Kidney (tissue), 13 donors: ENCODE measurements at regions not wholly inside any gene's neighbourhood (a gene's known extent, or its start where the extent isn't known, plus 50 kb on each side); places are given as distances from the start of the nearest gene placed in this dataset.

ENCODE experiments used
- DNase-seq, 5 donors: peaks; one replicate each; pipeline ENCODE4 v3.0.0-alpha.2; 2013 to 2020
- FAIRE-seq: peaks from 2 replicates; lab custom pipeline; 2012; peaks lifted over from hg19 to GRCh38; lab: Jason Lieb, UNC
- H3K27ac ChIP-seq, 2 donors: one replicate each; pipeline ENCODE4 v1.7.0; 2013; ENCODE audit warnings: low read depth in 2 of 2, low read length in 2 of 2, inconsistent platforms in 1 of 2
- H3K27me3 ChIP-seq: one replicate; pipeline ENCODE4 v1.7.1; 2013; ENCODE audit warnings: low read length, inconsistent platforms; ENCODE audit not compliant: control insufficient read depth, insufficient read depth
- H3K36me3 ChIP-seq, 3 donors: one replicate each; pipeline versions ENCODE4 v1.7.0 to v1.7.1; 2013; ENCODE audit warnings: low read length in 3 of 3, control low read depth in 1 of 3, inconsistent platforms in 1 of 3; ENCODE audit not compliant: insufficient read depth in 3 of 3, control insufficient read depth in 2 of 3
- H3K4me1 ChIP-seq, 3 donors: one replicate each; pipeline versions ENCODE4 v1.7.0 to v1.7.1; 2013; ENCODE audit warnings: low read length in 3 of 3, inconsistent platforms in 1 of 3, low read depth in 1 of 3; ENCODE audit not compliant: control insufficient read depth in 2 of 3, insufficient read depth in 2 of 3
- H3K4me3 ChIP-seq, 3 donors: one replicate each; pipeline versions ENCODE4 v1.7.0 to v1.8.1; 2013; ENCODE audit warnings: low read length in 3 of 3, control low read depth in 1 of 3, inconsistent platforms in 1 of 3
- H3K9ac ChIP-seq, 3 donors: one replicate each; pipeline versions ENCODE4 v1.7.0 to v1.7.1; 2013; ENCODE audit warnings: low read length in 3 of 3, control low read depth in 1 of 3, inconsistent platforms in 1 of 3
- H3K9me3 ChIP-seq, 3 donors: one replicate each; pipeline versions ENCODE4 v1.7.0 to v1.7.1; 2013; ENCODE audit warnings: low read length in 3 of 3, control low read depth in 1 of 3, inconsistent platforms in 1 of 3; ENCODE audit not compliant: control insufficient read depth in 2 of 3, insufficient read depth in 1 of 3
- intact Hi-C: fragments of 100-400 bp; cut with DNase I; formaldehyde crosslinking; loops from one replicate; pipeline ENCODE4 v1.11.1; 2022
- TF ChIP-seq, protein P1 (sequence below): IDR thresholded peaks from 3 replicates; pipeline ENCODE4 v1.5.1; 2012; ENCODE audit warnings: mild to moderate bottlenecking, moderate library complexity, borderline replicate concordance; ENCODE audit not compliant: insufficient read depth; ENCODE audit errors: extremely low read depth
- donor health status: control.
- donor health status: control.
- donor health status: control.
- donor health status: control.
- donor health status: control.
- donor health status: DM: yes; HTN: yes; CAD: no.
- donor health status: Normal renal cell carcinoma (clear cell type).

DNA sequence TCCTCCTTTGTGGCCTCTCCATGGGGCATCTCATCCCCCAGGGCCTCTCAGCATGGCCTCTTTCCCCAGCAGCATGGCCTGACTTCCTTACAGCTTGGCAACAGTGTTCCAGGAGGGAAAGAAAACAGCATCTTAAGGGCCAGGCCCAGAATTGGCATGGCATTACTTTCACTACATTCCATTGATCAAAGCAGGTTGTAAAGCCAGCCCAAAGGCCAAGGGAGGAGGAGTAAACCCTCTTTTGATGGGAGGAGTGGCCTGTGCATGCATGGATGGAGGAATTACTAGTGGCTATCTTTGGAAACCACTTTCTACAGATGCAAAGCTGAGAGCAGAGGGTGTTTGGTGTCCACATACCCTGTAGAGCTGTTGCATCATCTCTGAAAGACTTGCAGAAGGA, 149.4 kb downstream of the AIPL1 start:
- H3K36me3 ChIP-seq: no peaks in the 10 kb centered on the region
- no peak overlapping the region for H3K4me3 ChIP-seq
- H3K4me1 ChIP-seq: no peaks in the 10 kb centered on the region
- DNase-seq (peak in 3 of 5 donors; percentile 47 to 65 (median 64)), FAIRE-seq (no peak)
- H3K9ac ChIP-seq: no peak overlapping the region
- H3K9me3 ChIP-seq: no peaks in the 10 kb centered on the region
- no peaks in the 10 kb centered on the region for H3K27me3 ChIP-seq
- intact Hi-C loops: no loop called here
- TF ChIP-seq, protein P1, sequence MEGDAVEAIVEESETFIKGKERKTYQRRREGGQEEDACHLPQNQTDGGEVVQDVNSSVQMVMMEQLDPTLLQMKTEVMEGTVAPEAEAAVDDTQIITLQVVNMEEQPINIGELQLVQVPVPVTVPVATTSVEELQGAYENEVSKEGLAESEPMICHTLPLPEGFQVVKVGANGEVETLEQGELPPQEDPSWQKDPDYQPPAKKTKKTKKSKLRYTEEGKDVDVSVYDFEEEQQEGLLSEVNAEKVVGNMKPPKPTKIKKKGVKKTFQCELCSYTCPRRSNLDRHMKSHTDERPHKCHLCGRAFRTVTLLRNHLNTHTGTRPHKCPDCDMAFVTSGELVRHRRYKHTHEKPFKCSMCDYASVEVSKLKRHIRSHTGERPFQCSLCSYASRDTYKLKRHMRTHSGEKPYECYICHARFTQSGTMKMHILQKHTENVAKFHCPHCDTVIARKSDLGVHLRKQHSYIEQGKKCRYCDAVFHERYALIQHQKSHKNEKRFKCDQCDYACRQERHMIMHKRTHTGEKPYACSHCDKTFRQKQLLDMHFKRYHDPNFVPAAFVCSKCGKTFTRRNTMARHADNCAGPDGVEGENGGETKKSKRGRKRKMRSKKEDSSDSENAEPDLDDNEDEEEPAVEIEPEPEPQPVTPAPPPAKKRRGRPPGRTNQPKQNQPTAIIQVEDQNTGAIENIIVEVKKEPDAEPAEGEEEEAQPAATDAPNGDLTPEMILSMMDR: no peak
- H3K27ac ChIP-seq: no peak overlapping the region

DNA sequence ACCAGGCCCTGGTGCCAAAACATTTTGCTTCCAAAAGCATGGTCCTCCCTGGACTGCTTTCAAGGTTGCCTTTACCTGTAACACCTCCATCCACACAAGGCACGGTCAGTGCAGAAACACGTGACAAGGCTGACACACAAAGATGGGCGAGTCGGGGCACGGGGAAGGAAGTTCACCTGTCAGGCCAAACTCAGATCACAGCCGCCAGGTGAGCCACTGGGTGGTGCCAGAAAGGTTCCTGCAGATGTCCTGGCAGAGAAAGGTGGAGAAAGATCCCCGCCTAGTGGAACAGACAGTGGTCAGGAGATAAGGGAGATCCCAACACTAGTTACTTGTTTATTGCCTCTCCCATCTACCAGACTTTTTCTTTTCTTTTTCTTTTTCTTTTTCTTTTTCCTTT, 155.3 kb downstream of the AIPL1 start:
- Histone ChIP-seq H3K27me3 (no peaks in the 10 kb centered on the region), H3K4me1 (no peaks in the 10 kb centered on the region), H3K36me3 (no peaks in the 10 kb centered on the region), H3K27ac (no peak overlapping the region), H3K9ac (no peak overlapping the region), H3K4me3 (no peak overlapping the region), H3K9me3 (no peaks in the 10 kb centered on the region)
- no peak for FAIRE-seq
- intact Hi-C loops: no loop called here
- TF ChIP-seq, protein P1: no peak
- peak in 4 of 5 donors; percentile 19 to 45 (median 39) for DNase-seq

DNA sequence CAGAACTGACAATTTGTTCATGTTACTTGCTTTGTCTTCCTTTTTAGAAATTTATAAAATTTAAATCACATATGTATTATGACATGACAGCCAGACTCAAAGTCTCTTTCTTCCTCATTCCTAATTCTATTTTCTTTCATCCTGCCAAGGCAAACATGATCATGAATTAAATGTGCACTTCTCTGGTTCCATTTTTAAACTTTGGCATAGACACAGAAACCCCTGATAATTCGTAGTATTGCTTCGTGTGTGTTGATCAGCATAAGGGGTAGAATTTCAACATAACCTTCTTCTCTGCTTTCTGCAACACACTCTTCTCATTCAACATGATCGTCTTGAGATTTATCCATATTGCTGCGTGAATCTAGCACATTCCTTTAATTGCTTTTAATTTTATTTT, 156.5 kb downstream of the AIPL1 start:
- TF ChIP-seq, protein P1: no peak
- no peak overlapping the region for H3K4me3 ChIP-seq
- no peaks in the 10 kb centered on the region for H3K36me3 ChIP-seq
- FAIRE-seq (no peak), DNase-seq (no peak)
- H3K9me3 ChIP-seq: no peaks in the 10 kb centered on the region
- H3K4me1 ChIP-seq: no peaks in the 10 kb centered on the region
- H3K9ac ChIP-seq: no peak overlapping the region
- no peak overlapping the region for H3K27ac ChIP-seq
- intact Hi-C loops: no loop called here
- H3K27me3 ChIP-seq: no peaks in the 10 kb centered on the region

DNA sequence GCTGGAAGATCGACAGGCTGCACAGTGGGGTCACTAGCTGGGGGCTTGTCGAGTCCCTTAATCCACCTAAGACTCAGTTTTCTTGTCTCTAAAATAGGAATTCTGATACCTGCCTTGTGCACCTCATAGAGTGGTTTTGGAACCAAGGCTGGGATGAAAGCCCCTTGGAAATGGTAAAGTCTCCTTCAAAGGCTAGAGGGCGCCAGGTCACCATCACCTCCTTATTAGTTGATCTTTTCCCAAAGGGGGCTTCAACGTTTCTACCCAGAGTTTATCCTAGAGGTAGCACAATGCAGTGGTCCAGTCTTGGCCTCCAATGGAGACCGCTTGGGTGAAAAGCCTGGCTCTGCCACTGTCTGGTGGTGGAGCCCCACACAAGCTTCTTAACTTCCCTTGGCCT, 158.2 kb downstream of the AIPL1 start:
- Histone ChIP-seq H3K36me3 (no peaks in the 10 kb centered on the region), H3K4me1 (no peaks in the 10 kb centered on the region), H3K4me3 (no peak overlapping the region), H3K27ac (no peak overlapping the region), H3K9me3 (no peaks in the 10 kb centered on the region), H3K9ac (no peak overlapping the region), H3K27me3 (no peaks in the 10 kb centered on the region)
- no peak for DNase-seq
- FAIRE-seq: no peak
- TF ChIP-seq, protein P1: no peak
- intact Hi-C loops: no loop called here
